Mucosa of descending colon (tissue), 3 donors: ENCODE measurements at regions not wholly inside any gene's neighbourhood (a gene's known extent, or its start where the extent isn't known, plus 50 kb on each side); places are given as distances from the start of the nearest gene placed in this dataset.

Experiments used
- ATAC-seq: fragments of 200-7000 bp; cut with Tn5 transposase; one replicate; pipeline ENCODE4 v1.9.1; 2020; ENCODE audit warnings: mild to moderate bottlenecking, moderate library complexity
- DNase-seq, 3 donors: peaks; one replicate each; pipeline ENCODE4 v3.0.0-alpha.2; 2020
- H3K36me3 ChIP-seq: fragments of 200-600 bp; one replicate; pipeline ENCODE4 v1.8.0; 2021; ENCODE audit warnings: low read depth, mild to moderate bottlenecking
- H3K4me1 ChIP-seq: fragments of 200-600 bp; one replicate; pipeline ENCODE4 v1.8.0; 2021; ENCODE audit warnings: low read depth, mild to moderate bottlenecking
- H3K4me3 ChIP-seq: fragments of 200-600 bp; one replicate; pipeline ENCODE4 v1.8.0; 2021; ENCODE audit warnings: mild to moderate bottlenecking
- H3K9me3 ChIP-seq: fragments of 200-600 bp; one replicate; pipeline ENCODE4 v1.8.0; 2021; ENCODE audit warnings: mild to moderate bottlenecking
- intact Hi-C, 2 donors: fragments of 100-400 bp; cut with DNase I in 1 of 2; cut with micrococcal nuclease in 1 of 2; formaldehyde crosslinking; loops; one replicate each; pipeline versions ENCODE4 v1.11.0 to v1.11.1; 2022; cut with DNase I, micrococcal nuclease
- TF ChIP-seq, protein P1 (sequence below): fragments of 200-600 bp; IDR thresholded peaks from one replicate; pipeline ENCODE4 v1.8.0; 2022; ENCODE audit warnings: antibody characterized with exemption, mild to moderate bottlenecking
- donor health status: DM: no; HTN: no; CAD: no; lungs with moderate emphysema.
- donor health status: DM: no; HTN: no; CAD: no.
- donor health status: DM: no; HTN: yes; CAD: no.

DNA sequence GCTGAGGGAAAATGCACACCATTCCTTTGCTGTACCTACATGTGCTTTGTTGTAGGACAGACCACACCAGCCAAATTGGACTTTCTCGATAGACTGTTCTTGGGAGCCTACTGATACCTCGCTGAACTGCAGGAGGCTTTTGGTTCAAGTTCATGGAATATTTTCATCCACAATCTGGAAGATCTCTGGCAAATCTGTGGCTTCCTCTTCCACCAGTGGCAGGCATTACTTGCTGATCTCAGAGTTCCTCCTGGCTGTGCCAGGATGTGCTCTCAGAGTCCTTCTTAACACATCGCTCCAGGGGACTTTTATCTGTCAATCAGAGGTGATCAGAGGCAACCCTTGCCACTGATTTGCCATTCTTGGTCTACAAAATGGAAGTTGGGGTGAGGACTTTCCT lies 87.7 kb downstream of the PTGR3 start:
- no peak for ATAC-seq
- no peaks in the 10 kb centered on the region for H3K4me1 ChIP-seq
- no peaks in the 10 kb centered on the region for H3K36me3 ChIP-seq
- intact Hi-C loops, result no loop called here
- TF ChIP-seq, protein P1, sequence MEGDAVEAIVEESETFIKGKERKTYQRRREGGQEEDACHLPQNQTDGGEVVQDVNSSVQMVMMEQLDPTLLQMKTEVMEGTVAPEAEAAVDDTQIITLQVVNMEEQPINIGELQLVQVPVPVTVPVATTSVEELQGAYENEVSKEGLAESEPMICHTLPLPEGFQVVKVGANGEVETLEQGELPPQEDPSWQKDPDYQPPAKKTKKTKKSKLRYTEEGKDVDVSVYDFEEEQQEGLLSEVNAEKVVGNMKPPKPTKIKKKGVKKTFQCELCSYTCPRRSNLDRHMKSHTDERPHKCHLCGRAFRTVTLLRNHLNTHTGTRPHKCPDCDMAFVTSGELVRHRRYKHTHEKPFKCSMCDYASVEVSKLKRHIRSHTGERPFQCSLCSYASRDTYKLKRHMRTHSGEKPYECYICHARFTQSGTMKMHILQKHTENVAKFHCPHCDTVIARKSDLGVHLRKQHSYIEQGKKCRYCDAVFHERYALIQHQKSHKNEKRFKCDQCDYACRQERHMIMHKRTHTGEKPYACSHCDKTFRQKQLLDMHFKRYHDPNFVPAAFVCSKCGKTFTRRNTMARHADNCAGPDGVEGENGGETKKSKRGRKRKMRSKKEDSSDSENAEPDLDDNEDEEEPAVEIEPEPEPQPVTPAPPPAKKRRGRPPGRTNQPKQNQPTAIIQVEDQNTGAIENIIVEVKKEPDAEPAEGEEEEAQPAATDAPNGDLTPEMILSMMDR, result no peak
- no peak overlapping the region for H3K4me3 ChIP-seq
- no peaks in the 10 kb centered on the region for H3K9me3 ChIP-seq
- no peak for DNase-seq

DNA sequence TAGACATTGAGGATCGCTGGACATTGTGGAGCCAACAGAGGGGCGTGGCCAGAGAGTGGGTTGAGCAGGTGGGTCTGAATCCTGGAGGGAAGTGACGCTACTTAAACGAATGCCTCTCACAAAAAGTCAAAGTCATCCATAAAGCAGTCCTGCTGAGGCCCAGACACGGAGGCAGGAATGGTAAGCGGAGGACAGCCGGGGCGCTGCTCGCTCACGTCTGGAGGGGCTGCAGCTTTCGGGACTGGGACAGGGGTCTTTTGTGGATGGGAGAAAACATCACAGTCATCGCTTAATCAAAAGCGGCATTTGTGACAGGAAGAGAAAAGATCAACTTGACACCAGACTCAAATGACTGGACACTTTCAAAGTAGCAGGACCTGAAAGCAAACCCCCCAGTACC lies 88.4 kb downstream of the PTGR3 start:
- no peaks in the 10 kb centered on the region for H3K36me3 ChIP-seq
- intact Hi-C loops, result no loop called here
- H3K4me3 ChIP-seq, result no peak overlapping the region
- no peaks in the 10 kb centered on the region for H3K4me1 ChIP-seq
- DNase-seq (no peak), ATAC-seq (no peak)
- H3K9me3 ChIP-seq, result no peaks in the 10 kb centered on the region
- TF ChIP-seq, protein P1, result no peak

DNA sequence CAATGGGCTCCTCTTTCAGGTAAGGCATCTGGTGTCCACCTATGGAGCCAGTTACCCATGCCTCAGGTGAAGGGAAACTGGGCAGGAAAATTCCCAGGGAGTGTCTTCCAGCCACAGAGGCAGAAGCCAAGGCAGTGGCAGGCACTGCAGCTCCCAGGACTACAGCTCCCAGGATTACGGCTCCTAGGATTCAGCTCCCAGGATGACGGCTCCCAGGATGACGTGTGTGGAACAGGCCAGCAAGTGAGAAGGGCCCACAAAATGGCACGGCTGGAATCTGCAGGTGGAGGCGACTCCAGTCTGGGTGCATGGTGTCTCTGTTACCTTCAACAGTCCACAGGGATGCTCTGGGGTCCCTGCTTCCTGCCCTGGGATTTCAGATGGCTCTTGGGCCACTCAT lies 92.1 kb downstream of the PTGR3 start:
- H3K4me3 ChIP-seq, result no peak overlapping the region
- no peaks in the 10 kb centered on the region for H3K9me3 ChIP-seq
- ATAC-seq (no peak), DNase-seq (no peak)
- intact Hi-C loops, result no loop called here
- no peaks in the 10 kb centered on the region for H3K36me3 ChIP-seq
- no peaks in the 10 kb centered on the region for H3K4me1 ChIP-seq
- TF ChIP-seq, protein P1, result no peak

DNA sequence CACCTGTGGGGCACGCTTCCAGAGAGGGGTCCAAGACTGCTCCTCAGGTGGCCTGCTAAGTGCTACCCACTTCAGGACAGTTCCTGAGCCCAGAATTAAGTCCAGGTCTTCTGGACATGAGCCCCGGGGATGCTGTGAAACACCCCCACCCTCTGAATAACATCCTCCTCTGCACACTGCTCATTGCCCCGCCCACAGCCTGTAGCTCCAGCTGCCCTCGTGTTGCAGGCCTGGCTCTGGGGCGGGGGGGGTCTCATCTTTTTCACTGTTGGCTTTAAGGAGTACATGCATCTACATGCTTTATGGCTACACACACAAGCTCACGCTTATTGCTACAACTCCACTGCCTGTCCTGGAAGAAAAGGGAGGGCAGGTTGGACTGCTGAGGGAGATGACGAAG lies 92.8 kb downstream of the PTGR3 start:
- DNase-seq (no peak), ATAC-seq (no peak)
- intact Hi-C loops, result no loop called here
- Histone ChIP-seq H3K36me3 (no peaks in the 10 kb centered on the region), H3K9me3 (no peaks in the 10 kb centered on the region), H3K4me1 (no peaks in the 10 kb centered on the region), H3K4me3 (no peak overlapping the region)
- TF ChIP-seq, protein P1, result no peak

DNA sequence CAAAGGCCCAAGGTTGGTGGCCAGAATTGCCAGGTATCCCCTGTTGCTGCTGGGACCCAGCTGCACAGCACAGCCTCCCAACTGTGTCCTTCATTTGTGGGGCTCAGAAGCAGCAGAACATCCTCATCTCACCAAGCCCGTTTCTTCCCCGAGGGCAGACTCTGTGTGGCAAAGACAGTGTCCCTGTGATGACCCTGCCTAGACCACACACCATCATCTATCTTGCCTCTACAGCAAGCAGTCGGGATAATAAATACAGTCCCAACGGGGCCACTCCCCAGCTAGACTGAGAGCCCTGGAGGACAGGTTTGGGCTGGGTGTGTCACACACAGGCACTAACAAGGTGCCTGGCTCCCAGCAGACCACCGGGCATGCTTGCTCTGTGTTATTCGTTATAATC lies 93.4 kb downstream of the PTGR3 start:
- H3K9me3 ChIP-seq, result no peaks in the 10 kb centered on the region
- intact Hi-C loops, result no loop called here
- H3K4me1 ChIP-seq, result no peaks in the 10 kb centered on the region
- TF ChIP-seq, protein P1, result no peak
- no peaks in the 10 kb centered on the region for H3K36me3 ChIP-seq
- no peak overlapping the region for H3K4me3 ChIP-seq
- no peak for DNase-seq
- no peak for ATAC-seq
